ENCODE measurements at regions not wholly inside any gene's neighbourhood (a gene's known extent, or its start where the extent isn't known, plus 50 kb on each side); places are given as distances from the start of the nearest gene placed in this dataset.
A peak's percentile ranks its signal among the peaks of the same experiment; 100 is the strongest.

DNA sequence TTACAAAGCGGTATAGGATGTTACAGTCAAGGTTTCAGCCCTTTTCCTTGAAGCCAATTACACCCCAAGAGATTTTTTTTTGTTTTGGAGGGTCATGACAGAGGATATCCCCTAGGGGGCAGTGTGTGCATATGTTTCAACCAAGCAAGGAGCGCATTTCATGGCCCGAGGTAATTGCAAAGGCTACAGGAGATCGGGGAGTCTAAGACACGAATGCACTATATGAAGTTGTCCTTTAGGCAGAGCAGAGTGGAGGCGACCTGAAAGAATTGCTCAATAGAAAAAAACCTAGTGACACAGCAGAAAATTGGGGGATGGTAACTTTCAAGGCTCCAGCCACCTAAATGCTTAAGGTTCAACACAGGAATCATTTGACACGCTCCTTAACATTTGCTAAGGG lies 219.8 kb upstream of the PARD3B start:
- Histone ChIP-seq H3K27ac (ENCODE audit: low read length) (no peak overlapping the region), H3K4me1 (ENCODE audit: control insufficient read depth, insufficient read depth, low read length) (no peaks in the 10 kb centered on the region), H3K36me3 (ENCODE audit: control insufficient read depth, insufficient read depth, low read length) (no peaks in the 10 kb centered on the region), H3K9me3 (ENCODE audit: control insufficient read depth, insufficient read depth, low read length) (no peaks in the 10 kb centered on the region), H3K4me3 (ENCODE audit: low read length) (no peak overlapping the region), H3K27me3 (ENCODE audit: control insufficient read depth, insufficient read depth, low read length) (no peaks in the 10 kb centered on the region)
- Mint-ChIP-seq H3K9me3 (no peaks in the 10 kb centered on the region), H3K36me3 (no peaks in the 10 kb centered on the region), H3K4me3 (no peak overlapping the region), H3K4me1 (peaks cover 0 to 5% of the 10 kb centered on the region in 2 donors), H3K27ac (no peak overlapping the region), H3K27me3 (ENCODE audit: low read depth in 2 of 2) (peaks cover 5 to 8% of the 10 kb centered on the region in 2 donors)
- TF ChIP-seq, protein P1, sequence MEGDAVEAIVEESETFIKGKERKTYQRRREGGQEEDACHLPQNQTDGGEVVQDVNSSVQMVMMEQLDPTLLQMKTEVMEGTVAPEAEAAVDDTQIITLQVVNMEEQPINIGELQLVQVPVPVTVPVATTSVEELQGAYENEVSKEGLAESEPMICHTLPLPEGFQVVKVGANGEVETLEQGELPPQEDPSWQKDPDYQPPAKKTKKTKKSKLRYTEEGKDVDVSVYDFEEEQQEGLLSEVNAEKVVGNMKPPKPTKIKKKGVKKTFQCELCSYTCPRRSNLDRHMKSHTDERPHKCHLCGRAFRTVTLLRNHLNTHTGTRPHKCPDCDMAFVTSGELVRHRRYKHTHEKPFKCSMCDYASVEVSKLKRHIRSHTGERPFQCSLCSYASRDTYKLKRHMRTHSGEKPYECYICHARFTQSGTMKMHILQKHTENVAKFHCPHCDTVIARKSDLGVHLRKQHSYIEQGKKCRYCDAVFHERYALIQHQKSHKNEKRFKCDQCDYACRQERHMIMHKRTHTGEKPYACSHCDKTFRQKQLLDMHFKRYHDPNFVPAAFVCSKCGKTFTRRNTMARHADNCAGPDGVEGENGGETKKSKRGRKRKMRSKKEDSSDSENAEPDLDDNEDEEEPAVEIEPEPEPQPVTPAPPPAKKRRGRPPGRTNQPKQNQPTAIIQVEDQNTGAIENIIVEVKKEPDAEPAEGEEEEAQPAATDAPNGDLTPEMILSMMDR (IDR thresholded peaks at IDR 0.05) = peak; percentile 82
- DNase-seq (peak in 1 of 2 donors; percentile 80), ATAC-seq (peak; percentile 59 to 78 (median 63))
- intact Hi-C loops (cut with micrococcal nuclease) = loop anchor here (1.0 to 5.0 kb wide), 3 partner anchors 318 to 1623 kb away; no protein-coding TSS in a partner anchor
- 2% methylated on average over 5 of the region's 7 CpGs for WGBS (ENCODE audit: insufficient coverage)

DNA sequence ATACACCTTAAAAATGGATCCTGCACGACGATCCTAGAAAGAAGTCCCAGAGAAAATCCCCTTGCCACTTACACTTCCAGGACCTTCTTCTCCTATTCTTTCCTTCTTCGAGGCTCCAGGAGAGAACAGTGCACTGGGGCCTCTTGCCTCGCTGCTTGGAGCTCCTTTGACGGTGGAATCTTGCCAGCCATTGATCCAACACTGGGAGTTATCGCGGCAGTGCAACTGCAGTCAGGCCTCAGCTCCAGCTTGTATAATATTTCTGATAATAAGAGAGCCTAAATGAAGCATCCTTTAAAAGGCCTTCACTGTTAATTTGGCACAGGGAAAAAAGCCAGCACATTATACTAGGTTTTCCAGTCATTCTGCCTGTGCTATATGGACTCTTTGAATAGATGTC lies 216.9 kb upstream of the PARD3B start:
- DNase-seq (no peak), ATAC-seq (no peak)
- WGBS (ENCODE audit: insufficient coverage) = 95% methylated on average over 7 of the region's 7 CpGs
- Mint-ChIP-seq H3K4me3 (no peak overlapping the region), H3K27ac (no peak overlapping the region), H3K36me3 (no peaks in the 10 kb centered on the region), H3K9me3 (no peaks in the 10 kb centered on the region), H3K27me3 (ENCODE audit: low read depth in 2 of 2) (peaks cover 5 to 8% of the 10 kb centered on the region in 2 donors), H3K4me1 (peaks cover 0 to 5% of the 10 kb centered on the region in 2 donors)
- intact Hi-C loops (cut with micrococcal nuclease) = loop anchor here (5.0 kb wide), 2 partner anchors 321 to 1559 kb away; no protein-coding TSS in a partner anchor
- H3K4me3 ChIP-seq (ENCODE audit: low read length) = no peak overlapping the region
- H3K4me1 ChIP-seq (ENCODE audit: control insufficient read depth, insufficient read depth, low read length) = no peaks in the 10 kb centered on the region
- no peaks in the 10 kb centered on the region for H3K9me3 ChIP-seq (ENCODE audit: control insufficient read depth, insufficient read depth, low read length)
- no peaks in the 10 kb centered on the region for H3K36me3 ChIP-seq (ENCODE audit: control insufficient read depth, insufficient read depth, low read length)
- TF ChIP-seq, protein P1 (IDR thresholded peaks at IDR 0.05) = no peak
- no peaks in the 10 kb centered on the region for H3K27me3 ChIP-seq (ENCODE audit: control insufficient read depth, insufficient read depth, low read length)
- no peak overlapping the region for H3K27ac ChIP-seq (ENCODE audit: low read length)

DNA sequence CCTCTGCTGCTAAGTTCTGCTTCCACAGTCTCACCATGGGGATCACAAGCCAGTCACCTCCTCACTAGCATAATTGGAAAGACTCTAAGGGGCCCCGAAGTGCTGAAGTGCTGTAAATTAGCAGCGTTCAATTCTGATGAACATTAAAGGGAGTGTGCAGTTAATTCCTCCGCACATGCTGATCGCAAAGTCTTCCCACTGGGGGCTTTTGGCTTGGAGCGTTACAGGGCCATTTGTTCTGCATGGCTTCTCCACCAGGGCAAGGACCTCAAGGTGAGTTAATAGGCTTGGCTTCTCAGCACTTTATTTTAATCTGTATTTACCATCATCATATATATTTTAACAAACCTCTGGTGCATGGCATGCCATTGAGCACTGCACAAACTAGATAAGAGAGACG lies 216.3 kb upstream of the PARD3B start:
- peaks cover 5 to 8% of the 10 kb centered on the region in 2 donors for H3K27me3 Mint-ChIP-seq (ENCODE audit: low read depth in 2 of 2)
- no peaks in the 10 kb centered on the region for H3K27me3 ChIP-seq (ENCODE audit: control insufficient read depth, insufficient read depth, low read length)

More for the DNA sequence above, 216.3 kb upstream of the PARD3B start:
- no peak overlapping the region for H3K4me3 ChIP-seq (ENCODE audit: low read length)
- no peaks in the 10 kb centered on the region for H3K4me1 ChIP-seq (ENCODE audit: control insufficient read depth, insufficient read depth, low read length)
- no peaks in the 10 kb centered on the region for H3K36me3 Mint-ChIP-seq
- WGBS (ENCODE audit: insufficient coverage) = 93% methylated on average over 6 of the region's 6 CpGs
- no peak for DNase-seq
- no peak overlapping the region for H3K27ac Mint-ChIP-seq
- no peak for ATAC-seq
- no peak overlapping the region for H3K27ac ChIP-seq (ENCODE audit: low read length)
- H3K4me1 Mint-ChIP-seq = peaks cover 0 to 5% of the 10 kb centered on the region in 2 donors
- intact Hi-C loops (cut with micrococcal nuclease) = loop anchor here (5.0 kb wide), 2 partner anchors 322 to 1558 kb away; no protein-coding TSS in a partner anchor
- no peaks in the 10 kb centered on the region for H3K9me3 Mint-ChIP-seq
- no peaks in the 10 kb centered on the region for H3K9me3 ChIP-seq (ENCODE audit: control insufficient read depth, insufficient read depth, low read length)
- TF ChIP-seq, protein P1 (IDR thresholded peaks at IDR 0.05) = no peak
- H3K4me3 Mint-ChIP-seq = no peak overlapping the region
- H3K36me3 ChIP-seq (ENCODE audit: control insufficient read depth, insufficient read depth, low read length) = no peaks in the 10 kb centered on the region
